B cell (primary cell): ENCODE measurements at regions not wholly inside any gene's neighbourhood (a gene's known extent, or its start where the extent isn't known, plus 50 kb on each side); places are given as distances from the start of the nearest gene placed in this dataset.

Experiments
- ATAC-seq: fragments of 200-7000 bp; cut with Tn5 transposase; one replicate; pipeline ENCODE4 v1.10.0; 2021; ENCODE audit warnings: low read depth, mild to moderate bottlenecking, moderate number of reproducible peaks, moderate library complexity
- CTCF ChIA-PET: fragments of 350-600 bp; sonication (Branson Sonifier 250); formaldehyde crosslinking; loops from one replicate; lab custom pipeline; 2021; ENCODE audit warnings: antibody characterized with exemption, inconsistent platforms; lab: Charles Lee
- POLR2A ChIA-PET: fragments of 350-600 bp; sonication (Branson Sonifier 250); formaldehyde crosslinking; loops from one replicate; lab custom pipeline; 2021; ENCODE audit warnings: antibody characterized with exemption; lab: Charles Lee
- DNase-seq: peaks from one replicate; pipeline ENCODE4 v3.0.0; 2013
- H2AFZ ChIP-seq: 2 replicates; pipeline ENCODE4 v1.6.1; 2012; ENCODE audit warnings: mild to moderate bottlenecking, low read depth, low read length; ENCODE audit not compliant: insufficient read depth, poor library complexity, severe bottlenecking
- H3K27ac ChIP-seq, 2 donors: 1 replicate in 1 of 2; 2 replicates in 1 of 2; pipeline ENCODE4 v1.5.1; 2012 to 2013; ENCODE audit warnings: low read length in 2 of 2, mild to moderate bottlenecking in 2 of 2, moderate library complexity in 1 of 2
- H3K27me3 ChIP-seq, 4 experiments: fragments of 200-600 bp in 1 of 4; sonication (generic) in 1 of 4; replicated peaks in 1 of 4; 1 replicate in 2 of 4; 2 replicates in 2 of 4; pipeline versions ENCODE4 v1.6.1 to v1.7.0; 2013 to 2016; ENCODE audit warnings: low read length in 3 of 4, mild to moderate bottlenecking in 2 of 4, mixed read lengths in 1 of 4, moderate library complexity in 1 of 4; ENCODE audit not compliant: insufficient read depth in 4 of 4, control insufficient read depth in 3 of 4; ENCODE audit errors: control extremely low read depth in 1 of 4
- H3K36me3 ChIP-seq, 2 experiments: replicated peaks in 1 of 2; 1 replicate in 1 of 2; 2 replicates in 1 of 2; pipeline versions ENCODE4 v1.6.1 to v1.7.1; 2013; ENCODE audit warnings: low read length in 1 of 2; ENCODE audit not compliant: insufficient read depth in 2 of 2, control insufficient read depth in 1 of 2; ENCODE audit errors: control extremely low read depth in 1 of 2, extremely low read depth in 1 of 2
- H3K4me1 ChIP-seq, 2 donors: fragments of 200-600 bp in 1 of 2; sonication (generic) in 1 of 2; 1 replicate in 1 of 2; 2 replicates in 1 of 2; pipeline versions ENCODE4 v1.5.1 to v1.6.1; 2013 to 2017; ENCODE audit warnings: low read length in 2 of 2; ENCODE audit not compliant: control insufficient read depth in 2 of 2, insufficient read depth in 2 of 2
- H3K4me2 ChIP-seq: replicated peaks from 2 replicates; pipeline ENCODE3; 2012; ENCODE audit warnings: mild to moderate bottlenecking, low read depth, low read length; ENCODE audit not compliant: poor library complexity, severe bottlenecking
- H3K4me3 ChIP-seq, 5 experiments: fragments of 200-600 bp in 1 of 5; sonication (generic) in 1 of 5; 1 replicate in 3 of 5; 2 replicates in 2 of 5; pipeline versions ENCODE4 v1.5.1 to v1.7.0; 2011 to 2016; ENCODE audit warnings: low read length in 4 of 5, mild to moderate bottlenecking in 4 of 5, low read depth in 2 of 5, control low read depth in 1 of 5, moderate library complexity in 1 of 5; ENCODE audit not compliant: insufficient read depth in 1 of 5; ENCODE audit errors: control extremely low read depth in 1 of 5, extremely low read depth in 1 of 5
- H3K79me2 ChIP-seq: fragments of 200-600 bp; sonication (generic); one replicate; pipeline ENCODE4 v1.6.0; 2016; ENCODE audit warnings: low read length; ENCODE audit not compliant: control insufficient read depth, insufficient read depth
- H3K9ac ChIP-seq: fragments of 200-600 bp; sonication (generic); 2 replicates; pipeline ENCODE4 v1.6.1; 2017; ENCODE audit warnings: mild to moderate bottlenecking, low read length, moderate library complexity
- H3K9me3 ChIP-seq, 3 donors: one replicate each; pipeline versions ENCODE4 v1.6.1 to v1.7.1; 2013; ENCODE audit warnings: low read length in 2 of 3; ENCODE audit not compliant: control insufficient read depth in 2 of 3, insufficient read depth in 1 of 3; ENCODE audit errors: control extremely low read depth in 1 of 3
- H4K20me1 ChIP-seq: 2 replicates; pipeline ENCODE4 v1.6.0; 2012; ENCODE audit warnings: mild to moderate bottlenecking, low read length; ENCODE audit not compliant: insufficient read depth, control insufficient read depth, poor library complexity, severe bottlenecking
- H3K27ac Mint-ChIP-seq: one replicate; pipeline ENCODE4 v1.8.0; 2021; ENCODE audit warnings: mixed read lengths
- H3K27me3 Mint-ChIP-seq: one replicate; pipeline ENCODE4 v1.8.0; 2021; ENCODE audit warnings: mixed read lengths
- H3K4me1 Mint-ChIP-seq: one replicate; pipeline ENCODE4 v1.8.0; 2021; ENCODE audit warnings: mixed read lengths
- H3K4me3 Mint-ChIP-seq: one replicate; pipeline ENCODE4 v1.8.0; 2021; ENCODE audit warnings: mixed read lengths
- H3K9me3 Mint-ChIP-seq: one replicate; pipeline ENCODE4 v1.8.0; 2022; ENCODE audit warnings: mixed read lengths; ENCODE audit not compliant: insufficient read depth
- CTCF ChIP-seq: fragments of 200-600 bp; IDR thresholded peaks from one replicate; pipeline ENCODE4 v1.8.0; 2022; ENCODE audit warnings: antibody characterized with exemption, mild to moderate bottlenecking
- EZH2 ChIP-seq: IDR thresholded peaks from 2 replicates; pipeline ENCODE4 v1.6.1; 2012; ENCODE audit warnings: borderline replicate concordance, low read depth, mild to moderate bottlenecking, moderate library complexity, low read length; ENCODE audit not compliant: insufficient read depth, poor library complexity, severe bottlenecking
- whole genome bisulfite sequencing: methylation state at CpG from one replicate; pipeline ENCODE4 v1.1.5; 2013; ENCODE audit warnings: missing lambda C conversion rate; ENCODE audit not compliant: insufficient coverage; 5-methylcytosine and 5-hydroxymethylcytosine counted together
- intact Hi-C: fragments of 100-400 bp; cut with micrococcal nuclease; formaldehyde crosslinking; loops from one replicate; pipeline ENCODE4 v1.10.0; 2022

- H3K27ac Mint-ChIP-seq, result no peak overlapping the region
- Histone ChIP-seq H3K9ac (no peak overlapping the region), H3K27me3 (no peaks in the 10 kb centered on the region), H3K4me2 (no peak overlapping the region), H3K4me1 (no peaks in the 10 kb centered on the region), H4K20me1 (no peaks in the 10 kb centered on the region), H2AFZ (no peak overlapping the region), H3K9me3 (peaks cover 0 to 3% (median 0%) of the 10 kb centered on the region in 3 donors), H3K36me3 (no peaks in the 10 kb centered on the region), H3K79me2 (no peaks in the 10 kb centered on the region), H3K4me3 (no peak overlapping the region), H3K27ac (no peak overlapping the region)
- no peak for TF ChIP-seq EZH2
- TF ChIP-seq CTCF, result no peak
- CTCF ChIA-PET, result no interaction called here
- POLR2A ChIA-PET, result no interaction called here
- 9% methylated on average over 1 of the region's 2 CpGs for WGBS
- no peak for ATAC-seq
- intact Hi-C loops, result no loop called here
- H3K27me3 Mint-ChIP-seq, result no peaks in the 10 kb centered on the region
- DNase-seq, result no peak
- H3K4me1 Mint-ChIP-seq, result peaks cover 4% of the 10 kb centered on the region
- no peak overlapping the region for H3K4me3 Mint-ChIP-seq
- H3K9me3 Mint-ChIP-seq, result no peaks in the 10 kb centered on the region
Measured at GRCh38 chr2:52181080-52181479, 1149.1 kb upstream of the NRXN1 start.

- Mint-ChIP-seq H3K4me1 (peaks cover 4% of the 10 kb centered on the region), H3K27me3 (no peaks in the 10 kb centered on the region), H3K9me3 (no peaks in the 10 kb centered on the region), H3K27ac (no peak overlapping the region), H3K4me3 (no peak overlapping the region)
- Histone ChIP-seq H3K9ac (no peak overlapping the region), H3K4me3 (no peak overlapping the region), H3K79me2 (no peaks in the 10 kb centered on the region), H3K27me3 (no peaks in the 10 kb centered on the region), H3K4me2 (no peak overlapping the region), H4K20me1 (no peaks in the 10 kb centered on the region), H2AFZ (no peak overlapping the region), H3K27ac (no peak overlapping the region), H3K9me3 (no peaks in the 10 kb centered on the region), H3K4me1 (no peaks in the 10 kb centered on the region), H3K36me3 (no peaks in the 10 kb centered on the region)
- intact Hi-C loops, result no loop called here
- DNase-seq (no peak), ATAC-seq (no peak)
- no CpG with 5 or more reads among the region's 1 CpG for WGBS
- CTCF ChIA-PET, result no interaction called here
- no peak for TF ChIP-seq EZH2
- POLR2A ChIA-PET, result no interaction called here
Measured at GRCh38 chr2:52178845-52179244, 1146.9 kb upstream of the NRXN1 start.
